Breast epithelium (tissue), 3 donors: ENCODE measurements at regions not wholly inside any gene's neighbourhood (a gene's known extent, or its start where the extent isn't known, plus 50 kb on each side); places are given as distances from the start of the nearest gene placed in this dataset.

Experiments used
- POLR2A ChIP-seq: fragments of 450-650 bp; IDR thresholded peaks from one replicate; pipeline ENCODE4 v1.6.1; 2016; ENCODE audit warnings: antibody characterized with exemption, mild to moderate bottlenecking, moderate library complexity
- TF ChIP-seq, protein P1 (sequence below), 3 donors: fragments of 450-650 bp; IDR thresholded peaks; one replicate each; pipeline ENCODE4 v1.5.1; 2016 to 2017; ENCODE audit warnings: antibody characterized with exemption in 3 of 3, mild to moderate bottlenecking in 3 of 3, moderate library complexity in 3 of 3

DNA sequence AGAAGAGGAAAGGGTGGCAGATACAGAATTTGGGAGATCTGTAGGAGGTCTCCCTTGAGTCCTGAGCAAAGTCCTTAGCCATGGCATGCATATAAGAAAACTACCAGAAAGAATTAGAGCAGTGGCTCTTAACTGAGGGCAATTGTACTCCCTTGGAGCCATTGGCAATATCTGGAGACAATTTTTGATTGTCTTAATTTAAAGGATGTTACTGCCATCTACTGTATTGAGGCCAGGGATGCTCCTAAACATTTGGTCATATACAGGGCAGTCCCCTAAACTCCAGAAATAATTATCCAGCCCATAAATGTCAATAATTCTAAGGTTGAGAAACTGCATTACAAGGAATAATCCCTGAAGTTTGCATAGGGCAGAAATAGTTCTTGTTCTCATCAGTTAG is 136.4 kb upstream of the ODAD2 start:
- TF ChIP-seq POLR2A, result no peak
- TF ChIP-seq, protein P1, sequence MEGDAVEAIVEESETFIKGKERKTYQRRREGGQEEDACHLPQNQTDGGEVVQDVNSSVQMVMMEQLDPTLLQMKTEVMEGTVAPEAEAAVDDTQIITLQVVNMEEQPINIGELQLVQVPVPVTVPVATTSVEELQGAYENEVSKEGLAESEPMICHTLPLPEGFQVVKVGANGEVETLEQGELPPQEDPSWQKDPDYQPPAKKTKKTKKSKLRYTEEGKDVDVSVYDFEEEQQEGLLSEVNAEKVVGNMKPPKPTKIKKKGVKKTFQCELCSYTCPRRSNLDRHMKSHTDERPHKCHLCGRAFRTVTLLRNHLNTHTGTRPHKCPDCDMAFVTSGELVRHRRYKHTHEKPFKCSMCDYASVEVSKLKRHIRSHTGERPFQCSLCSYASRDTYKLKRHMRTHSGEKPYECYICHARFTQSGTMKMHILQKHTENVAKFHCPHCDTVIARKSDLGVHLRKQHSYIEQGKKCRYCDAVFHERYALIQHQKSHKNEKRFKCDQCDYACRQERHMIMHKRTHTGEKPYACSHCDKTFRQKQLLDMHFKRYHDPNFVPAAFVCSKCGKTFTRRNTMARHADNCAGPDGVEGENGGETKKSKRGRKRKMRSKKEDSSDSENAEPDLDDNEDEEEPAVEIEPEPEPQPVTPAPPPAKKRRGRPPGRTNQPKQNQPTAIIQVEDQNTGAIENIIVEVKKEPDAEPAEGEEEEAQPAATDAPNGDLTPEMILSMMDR (IDR thresholded peaks at IDR 0.05), result no peak
